ENCODE measurements at regions not wholly inside any gene's neighbourhood (a gene's known extent, or its start where the extent isn't known, plus 50 kb on each side); places are given as distances from the start of the nearest gene placed in this dataset.
"Not testable (repeated sequence)": the region's sequence is repeated elsewhere in the genome, so short reads cannot be mapped to it uniquely, and the experiment has no call there.

- DNase-seq = not testable (repeated sequence)
These were observed 171.0 kb downstream of the LAT start for GRCh38 chr16:29155866-29156200.

- DNase-seq = peak; percentile 18
These were observed 170.4 kb downstream of the LAT start for GRCh38 chr16:29155131-29155865.

GRCh38 chr16:29154676-29155121 is 169.8 kb downstream of the LAT start:
- no peak for DNase-seq

DNA sequence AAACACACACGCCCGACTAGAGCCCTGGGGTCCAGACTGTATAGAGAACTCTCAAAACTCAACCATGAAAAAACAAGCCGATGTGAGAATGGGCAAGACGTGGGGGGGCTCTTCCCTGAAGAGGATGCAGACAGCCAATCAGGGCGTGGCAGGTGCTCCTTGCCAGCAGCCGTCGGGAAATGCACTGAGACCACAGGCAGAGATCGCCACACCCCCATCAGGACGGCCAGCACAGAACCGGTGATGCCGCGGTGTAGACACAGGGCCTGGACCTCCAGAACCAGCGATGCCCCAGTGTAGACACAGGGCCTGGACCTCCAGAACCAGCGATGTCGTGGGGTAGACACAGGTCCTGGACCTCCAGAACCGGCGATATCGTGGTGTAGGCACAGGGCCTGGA is 169.2 kb downstream of the LAT start:
- DNase-seq = no peak

- not testable (repeated sequence) for DNase-seq
These were observed 168.5 kb downstream of the LAT start for GRCh38 chr16:29153307-29153706.

DNA sequence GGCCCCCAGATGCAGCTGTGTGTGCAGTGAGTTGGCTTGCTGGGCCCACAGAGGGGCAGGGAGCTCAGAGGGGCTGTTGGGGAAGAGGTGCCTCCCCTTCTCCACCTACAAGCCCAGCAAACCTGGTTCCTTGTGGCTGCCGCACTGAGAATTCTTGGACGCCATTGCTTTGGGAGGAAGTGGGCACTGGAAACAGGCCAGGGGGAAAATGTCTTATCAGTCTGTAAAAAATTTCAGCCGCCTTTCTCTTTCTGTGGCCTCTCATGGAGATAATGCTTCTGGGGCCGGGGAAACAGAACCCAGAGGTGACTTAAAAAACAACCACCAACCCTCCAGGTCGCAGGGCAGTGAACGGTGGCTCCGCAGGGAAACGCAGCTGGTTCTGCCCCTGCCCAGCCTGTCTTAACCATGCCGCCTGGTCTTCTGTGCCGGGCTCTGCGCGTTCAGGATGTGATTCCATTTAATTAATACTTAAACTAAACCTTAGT is 167.7 kb downstream of the LAT start:
- not testable (repeated sequence) for DNase-seq

GRCh38 chr16:29151317-29151716 is 166.5 kb downstream of the LAT start:
- no peak for DNase-seq

- DNase-seq = not testable (repeated sequence)
These were observed 165.1 kb downstream of the LAT start for GRCh38 chr16:29149912-29150311.

- peak; percentile 78 for DNase-seq
These were observed 164.0 kb downstream of the LAT start for GRCh38 chr16:29148867-29149272.

DNA sequence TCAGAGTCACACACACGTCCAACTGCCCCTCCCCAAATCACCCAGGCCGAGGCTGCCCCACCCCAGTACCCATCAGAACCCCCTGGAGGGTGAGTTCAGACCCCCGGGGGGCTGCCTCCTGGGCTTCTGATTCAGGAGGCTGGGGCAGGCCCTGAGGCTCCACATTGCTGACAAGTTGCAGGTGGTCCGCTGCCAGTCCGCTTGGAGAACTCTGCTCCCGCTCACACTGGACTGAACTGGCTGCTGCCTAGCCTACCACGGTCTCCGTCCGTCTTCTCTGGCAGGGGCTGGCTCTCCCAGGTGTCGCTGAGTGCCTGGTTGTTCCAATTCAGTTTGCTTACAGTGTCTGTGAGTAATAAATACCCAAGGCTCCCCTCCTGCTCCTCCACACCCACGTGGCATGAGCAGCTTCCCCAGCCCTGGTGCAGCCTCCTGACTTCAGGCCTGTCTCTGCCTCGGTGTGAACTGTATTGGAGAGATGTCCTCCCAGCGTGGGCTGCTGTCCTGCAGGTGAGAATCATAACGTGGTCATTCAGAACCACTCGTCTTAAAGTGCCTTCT is 163.4 kb downstream of the LAT start:
- peak; percentile 14 for DNase-seq

DNA sequence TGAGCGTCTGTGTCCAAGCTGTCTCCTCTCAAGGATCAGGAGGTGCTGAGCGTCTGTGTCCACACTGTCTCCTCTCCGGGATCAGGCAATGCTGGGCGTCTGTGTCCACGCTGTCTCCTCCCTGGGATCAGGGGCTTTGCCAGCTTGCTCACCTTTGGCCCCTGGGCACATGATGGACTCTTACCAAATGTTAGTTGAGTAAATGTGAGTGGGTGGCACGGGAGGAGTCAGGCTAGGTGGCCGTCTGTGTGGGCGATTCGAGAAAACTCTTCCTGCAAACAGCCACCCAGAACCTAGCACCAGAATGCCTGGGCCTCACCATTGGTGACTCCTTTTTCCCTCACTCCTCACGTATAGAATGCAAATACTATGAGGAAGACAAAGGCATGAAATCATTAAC is 162.9 kb downstream of the LAT start:
- not testable (repeated sequence) for DNase-seq

DNA sequence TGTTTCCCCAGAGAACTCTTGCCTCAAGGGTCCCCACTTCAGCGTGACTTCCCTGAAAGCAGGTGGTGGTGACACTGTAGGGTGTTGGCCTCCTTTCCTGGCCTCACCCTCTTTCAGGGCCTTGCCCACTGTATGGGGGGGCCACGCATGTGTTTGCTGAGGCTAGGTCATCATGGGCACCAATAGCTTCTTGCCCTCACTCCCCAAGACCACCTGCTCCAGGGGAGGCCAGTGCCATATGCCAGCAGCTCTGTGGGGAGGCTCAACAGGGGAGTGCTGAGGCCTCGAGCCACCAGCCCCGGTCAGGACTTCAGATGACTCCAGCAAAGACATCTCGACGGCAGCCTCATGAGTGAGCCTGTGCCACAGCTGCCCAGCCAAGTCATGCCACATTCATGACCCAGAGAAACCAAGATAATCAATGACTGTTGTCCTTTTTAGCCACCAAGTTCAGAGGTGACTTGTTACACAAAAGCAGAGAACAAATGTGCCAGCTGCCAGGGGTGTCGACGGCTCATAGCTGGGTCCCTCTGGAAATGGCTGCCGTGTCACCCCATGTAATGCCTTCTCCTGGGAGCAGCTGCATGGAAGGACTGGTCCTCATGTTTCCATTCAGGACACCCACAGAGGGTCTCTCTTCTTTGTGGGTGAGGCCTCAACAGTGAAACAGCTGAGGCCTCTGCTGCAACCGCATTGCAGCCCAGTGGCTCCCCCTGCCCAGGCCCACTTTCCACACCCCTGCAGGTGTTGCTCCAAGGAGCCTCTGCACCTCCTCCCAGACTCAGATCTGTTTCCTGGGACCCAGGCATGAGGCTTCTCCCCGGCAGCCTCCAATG is 162.2 kb downstream of the LAT start:
- not testable (repeated sequence) for DNase-seq

- no peak for DNase-seq
These were observed 161.4 kb downstream of the LAT start for GRCh38 chr16:29146266-29146665.

GRCh38 chr16:29145486-29146225 is 160.8 kb downstream of the LAT start:
- DNase-seq = not testable (repeated sequence)

GRCh38 chr16:29145086-29145485 is 160.2 kb downstream of the LAT start:
- DNase-seq = not testable (repeated sequence)

DNA sequence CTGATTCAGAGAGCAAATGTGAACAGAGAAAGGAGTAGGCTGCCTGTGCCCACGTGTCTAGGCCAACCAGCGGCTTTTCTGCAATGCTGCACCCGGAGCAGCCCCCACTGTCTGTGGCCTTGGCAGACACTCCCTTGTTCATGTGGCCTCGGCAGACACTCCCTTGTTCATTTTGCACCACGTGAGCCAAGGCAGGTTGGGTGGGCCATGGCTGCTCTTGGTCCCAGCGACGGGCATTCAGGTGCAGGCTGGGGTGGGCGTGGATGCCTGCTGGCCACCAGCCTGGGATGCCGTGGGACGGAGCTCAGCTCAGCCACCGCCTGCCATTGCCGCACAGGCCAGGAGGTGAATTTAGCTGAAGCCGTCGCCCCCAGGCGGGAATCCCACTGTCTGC is 159.8 kb downstream of the LAT start:
- DNase-seq = not testable (repeated sequence)

GRCh38 chr16:29143739-29144668 is 159.2 kb downstream of the LAT start:
- DNase-seq = not testable (repeated sequence)

DNA sequence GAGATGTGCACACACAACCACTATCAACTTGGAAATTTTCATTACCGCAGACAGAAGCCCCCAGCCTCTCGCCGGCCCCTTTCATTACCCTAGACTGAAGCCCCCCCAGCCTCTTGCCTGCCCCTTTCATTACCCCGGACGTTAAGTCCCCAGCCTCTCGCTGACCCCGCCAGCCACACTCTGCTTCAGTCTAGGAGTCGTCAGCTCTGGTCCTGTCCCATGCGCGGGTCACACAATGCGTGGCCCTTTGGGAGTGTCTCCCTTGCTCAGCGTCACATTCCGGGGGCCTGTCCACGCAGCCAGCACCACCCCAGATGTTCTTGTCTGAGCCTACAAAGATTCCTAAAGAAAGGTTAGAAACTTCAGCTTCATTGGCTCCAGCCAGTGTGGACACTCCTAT is 157.7 kb downstream of the LAT start:
- DNase-seq = not testable (repeated sequence)

- DNase-seq = no peak
These were observed 156.9 kb downstream of the LAT start for GRCh38 chr16:29141586-29142324.

DNA sequence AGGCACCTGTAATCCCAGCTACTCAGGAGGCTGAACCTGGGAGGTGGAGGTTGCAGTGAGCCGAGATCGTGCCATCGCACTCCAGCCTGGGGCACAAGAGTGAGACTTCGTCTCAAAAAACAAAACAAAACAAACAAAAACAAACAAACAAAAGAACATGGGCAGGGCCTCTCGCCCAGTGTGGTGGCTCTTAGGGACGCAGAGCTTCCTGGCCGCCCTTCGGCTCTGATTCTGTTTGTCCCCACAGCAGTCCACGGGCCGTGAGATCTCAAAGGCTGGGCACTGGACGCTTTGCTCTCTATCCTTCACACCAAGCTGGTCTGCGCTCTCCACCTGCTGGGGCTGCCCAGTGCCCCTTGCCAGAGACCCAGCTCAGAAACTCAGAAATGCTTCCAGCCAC is 156.3 kb downstream of the LAT start:
- DNase-seq = not testable (repeated sequence)
